ENCODE measurements at regions not wholly inside any gene's neighbourhood (a gene's known extent, or its start where the extent isn't known, plus 50 kb on each side); places are given as distances from the start of the nearest gene placed in this dataset.

- Histone ChIP-seq H3K36me3 (ENCODE audit: insufficient read depth, low read length) (no peaks in the 10 kb centered on the region), H3K4me1 (ENCODE audit: insufficient read depth, low read length) (no peaks in the 10 kb centered on the region), H3K9me3 (ENCODE audit: control insufficient read depth in 1 of 2, low read length in 2 of 2) (no peaks in the 10 kb centered on the region), H3K4me3 (ENCODE audit: low read length in 2 of 2) (no peak overlapping the region), H3K27me3 (ENCODE audit: insufficient read depth, low read length) (no peaks in the 10 kb centered on the region), H3K27ac (ENCODE audit: low read depth, low read length) (no peak overlapping the region)
- Mint-ChIP-seq H3K4me3 (no peak overlapping the region), H3K27me3 (no peaks in the 10 kb centered on the region), H3K36me3 (no peaks in the 10 kb centered on the region), H3K9me3 (peaks cover 0 to 13% (median 8%) of the 10 kb centered on the region in 8 donors), H3K27ac (no peak overlapping the region), H3K4me1 (no peaks in the 10 kb centered on the region)
- no peak for DNase-seq
- intact Hi-C loops (cut with micrococcal nuclease): no loop called here
- CTCF ChIA-PET (ENCODE audit: partially characterized antibody): no interaction called here
- POLR2A ChIA-PET (ENCODE audit: partially characterized antibody): no interaction called here
Observed at GRCh38 chr9:13378154-13378553, 98.7 kb upstream of the MPDZ start.

GRCh38 chr9:13377171-13377925 is 97.9 kb upstream of the MPDZ start:
- no peak overlapping the region for H3K27ac ChIP-seq (ENCODE audit: low read depth, low read length)
- H3K9me3 Mint-ChIP-seq: peaks cover 0 to 16% (median 4%) of the 10 kb centered on the region in 8 donors
- ChIA-PET POLR2A (ENCODE audit: partially characterized antibody) (no interaction called here), CTCF (ENCODE audit: partially characterized antibody) (no interaction called here)
- H3K36me3 ChIP-seq (ENCODE audit: insufficient read depth, low read length): no peaks in the 10 kb centered on the region
- no peaks in the 10 kb centered on the region for H3K27me3 ChIP-seq (ENCODE audit: insufficient read depth, low read length)
- no peak for DNase-seq
- H3K36me3 Mint-ChIP-seq: no peaks in the 10 kb centered on the region
- intact Hi-C loops (cut with micrococcal nuclease): no loop called here
- no peak overlapping the region for H3K27ac Mint-ChIP-seq
- no peaks in the 10 kb centered on the region for H3K9me3 ChIP-seq (ENCODE audit: control insufficient read depth in 1 of 2, low read length in 2 of 2)
- H3K27me3 Mint-ChIP-seq: no peaks in the 10 kb centered on the region
- H3K4me1 Mint-ChIP-seq: no peaks in the 10 kb centered on the region
- H3K4me1 ChIP-seq (ENCODE audit: insufficient read depth, low read length): no peaks in the 10 kb centered on the region
- no peak overlapping the region for H3K4me3 Mint-ChIP-seq
- no peak overlapping the region for H3K4me3 ChIP-seq (ENCODE audit: low read length in 2 of 2)

- intact Hi-C loops (cut with micrococcal nuclease): no loop called here
- Histone ChIP-seq H3K4me3 (ENCODE audit: low read length in 2 of 2) (no peak overlapping the region), H3K36me3 (ENCODE audit: insufficient read depth, low read length) (no peaks in the 10 kb centered on the region), H3K9me3 (ENCODE audit: control insufficient read depth in 1 of 2, low read length in 2 of 2) (no peaks in the 10 kb centered on the region), H3K4me1 (ENCODE audit: insufficient read depth, low read length) (no peaks in the 10 kb centered on the region), H3K27me3 (ENCODE audit: insufficient read depth, low read length) (no peaks in the 10 kb centered on the region), H3K27ac (ENCODE audit: low read depth, low read length) (no peak overlapping the region)
- no peaks in the 10 kb centered on the region for H3K4me1 Mint-ChIP-seq
- CTCF ChIA-PET (ENCODE audit: partially characterized antibody): no interaction called here
- no peak for DNase-seq
- POLR2A ChIA-PET (ENCODE audit: partially characterized antibody): no interaction called here
- peaks cover 0 to 4% (median 2%) of the 10 kb centered on the region in 8 donors for H3K9me3 Mint-ChIP-seq
- no peaks in the 10 kb centered on the region for H3K27me3 Mint-ChIP-seq
- H3K36me3 Mint-ChIP-seq: no peaks in the 10 kb centered on the region
- H3K4me3 Mint-ChIP-seq: no peak overlapping the region
- no peak overlapping the region for H3K27ac Mint-ChIP-seq
Observed at GRCh38 chr9:13372510-13372909, 93.0 kb upstream of the MPDZ start.

- Histone ChIP-seq H3K27ac (ENCODE audit: low read depth, low read length) (no peak overlapping the region), H3K4me1 (ENCODE audit: insufficient read depth, low read length) (no peaks in the 10 kb centered on the region), H3K9me3 (ENCODE audit: control insufficient read depth in 1 of 2, low read length in 2 of 2) (no peaks in the 10 kb centered on the region), H3K4me3 (ENCODE audit: low read length in 2 of 2) (no peak overlapping the region), H3K27me3 (ENCODE audit: insufficient read depth, low read length) (no peaks in the 10 kb centered on the region), H3K36me3 (ENCODE audit: insufficient read depth, low read length) (no peaks in the 10 kb centered on the region)
- H3K27ac Mint-ChIP-seq: no peak overlapping the region
- ChIA-PET CTCF (ENCODE audit: partially characterized antibody) (no interaction called here), POLR2A (ENCODE audit: partially characterized antibody) (no interaction called here)
- no peak overlapping the region for H3K4me3 Mint-ChIP-seq
- no peak for DNase-seq
- H3K36me3 Mint-ChIP-seq: no peaks in the 10 kb centered on the region
- H3K9me3 Mint-ChIP-seq: peaks cover 0 to 7% (median 0%) of the 10 kb centered on the region in 8 donors
- H3K27me3 Mint-ChIP-seq: no peaks in the 10 kb centered on the region
- no peaks in the 10 kb centered on the region for H3K4me1 Mint-ChIP-seq
- intact Hi-C loops (cut with micrococcal nuclease): no loop called here
Observed at GRCh38 chr9:13369431-13369830, 89.9 kb upstream of the MPDZ start.

GRCh38 chr9:13367784-13368183 is 88.3 kb upstream of the MPDZ start:
- Histone ChIP-seq H3K27me3 (ENCODE audit: insufficient read depth, low read length) (no peaks in the 10 kb centered on the region), H3K36me3 (ENCODE audit: insufficient read depth, low read length) (no peaks in the 10 kb centered on the region), H3K9me3 (ENCODE audit: control insufficient read depth in 1 of 2, low read length in 2 of 2) (no peaks in the 10 kb centered on the region), H3K27ac (ENCODE audit: low read depth, low read length) (no peak overlapping the region), H3K4me1 (ENCODE audit: insufficient read depth, low read length) (no peaks in the 10 kb centered on the region), H3K4me3 (ENCODE audit: low read length in 2 of 2) (no peak overlapping the region)
- Mint-ChIP-seq H3K9me3 (peaks cover 0 to 7% (median under 1%) of the 10 kb centered on the region in 8 donors), H3K4me1 (no peaks in the 10 kb centered on the region), H3K4me3 (no peak overlapping the region), H3K27me3 (no peaks in the 10 kb centered on the region), H3K36me3 (no peaks in the 10 kb centered on the region), H3K27ac (no peak overlapping the region)
- ChIA-PET CTCF (ENCODE audit: partially characterized antibody) (no interaction called here), POLR2A (ENCODE audit: partially characterized antibody) (no interaction called here)
- intact Hi-C loops (cut with micrococcal nuclease): no loop called here
- DNase-seq: no peak

GRCh38 chr9:13364271-13365000 is 84.9 kb upstream of the MPDZ start:
- H3K4me3 Mint-ChIP-seq: no peak overlapping the region
- no peaks in the 10 kb centered on the region for H3K4me1 Mint-ChIP-seq
- H3K27me3 ChIP-seq (ENCODE audit: insufficient read depth, low read length): no peaks in the 10 kb centered on the region
- H3K36me3 ChIP-seq (ENCODE audit: insufficient read depth, low read length): no peaks in the 10 kb centered on the region
- DNase-seq: no peak
- ChIA-PET CTCF (ENCODE audit: partially characterized antibody) (no interaction called here), POLR2A (ENCODE audit: partially characterized antibody) (no interaction called here)
- no peaks in the 10 kb centered on the region for H3K36me3 Mint-ChIP-seq
- no peaks in the 10 kb centered on the region for H3K4me1 ChIP-seq (ENCODE audit: insufficient read depth, low read length)
- H3K27ac ChIP-seq (ENCODE audit: low read depth, low read length): no peak overlapping the region
- H3K9me3 ChIP-seq (ENCODE audit: control insufficient read depth in 1 of 2, low read length in 2 of 2): no peaks in the 10 kb centered on the region
- intact Hi-C loops (cut with micrococcal nuclease): no loop called here
- H3K27ac Mint-ChIP-seq: no peak overlapping the region
- no peaks in the 10 kb centered on the region for H3K27me3 Mint-ChIP-seq
- H3K4me3 ChIP-seq (ENCODE audit: low read length in 2 of 2): no peak overlapping the region
- H3K9me3 Mint-ChIP-seq: peaks cover 0 to 4% (median 0%) of the 10 kb centered on the region in 8 donors

GRCh38 chr9:13361076-13361475 is 81.6 kb upstream of the MPDZ start:
- CTCF ChIA-PET (ENCODE audit: partially characterized antibody): no interaction called here

More at GRCh38 chr9:13361076-13361475, 81.6 kb upstream of the MPDZ start:
- H3K4me1 ChIP-seq (ENCODE audit: insufficient read depth, low read length): no peaks in the 10 kb centered on the region
- no peaks in the 10 kb centered on the region for H3K27me3 Mint-ChIP-seq
- H3K27ac ChIP-seq (ENCODE audit: low read depth, low read length): no peak overlapping the region
- H3K36me3 ChIP-seq (ENCODE audit: insufficient read depth, low read length): no peaks in the 10 kb centered on the region
- no peak overlapping the region for H3K4me3 Mint-ChIP-seq
- no peaks in the 10 kb centered on the region for H3K27me3 ChIP-seq (ENCODE audit: insufficient read depth, low read length)
- H3K4me3 ChIP-seq (ENCODE audit: low read length in 2 of 2): no peak overlapping the region
- no peaks in the 10 kb centered on the region for H3K4me1 Mint-ChIP-seq
- H3K9me3 Mint-ChIP-seq: peaks cover 0 to 4% (median 1%) of the 10 kb centered on the region in 8 donors
- H3K27ac Mint-ChIP-seq: no peak overlapping the region
- intact Hi-C loops (cut with micrococcal nuclease): no loop called here
- POLR2A ChIA-PET (ENCODE audit: partially characterized antibody): no interaction called here
- H3K9me3 ChIP-seq (ENCODE audit: control insufficient read depth in 1 of 2, low read length in 2 of 2): no peaks in the 10 kb centered on the region
- no peaks in the 10 kb centered on the region for H3K36me3 Mint-ChIP-seq
- no peak for DNase-seq

All from CD4-positive, alpha-beta memory T cell (primary cell).